HFF-Myc (cell line): ENCODE measurements at regions not wholly inside any gene's neighbourhood (a gene's known extent, or its start where the extent isn't known, plus 50 kb on each side); places are given as distances from the start of the nearest gene placed in this dataset.
"Not testable (repeated sequence)": the region's sequence is repeated elsewhere in the genome, so short reads cannot be mapped to it uniquely, and the experiment has no call there.

Experiments
- DNase-seq: peaks from one replicate; pipeline ENCODE4 v3.0.0-alpha.2; 2011; ENCODE audit warnings: low read depth; ENCODE audit errors: extremely low read depth
- H3K4me3 ChIP-seq: replicated peaks from 2 replicates; pipeline ENCODE4 v1.5.1; 2011; ENCODE audit warnings: low read depth, mild to moderate bottlenecking, control low read depth, low read length
- TF ChIP-seq, protein P1 (sequence below): IDR thresholded peaks from 2 replicates; pipeline ENCODE4 v1.5.1; 2012; ENCODE audit warnings: mild to moderate bottlenecking, low read depth, low read length, control low read depth; ENCODE audit errors: missing control alignments

DNA sequence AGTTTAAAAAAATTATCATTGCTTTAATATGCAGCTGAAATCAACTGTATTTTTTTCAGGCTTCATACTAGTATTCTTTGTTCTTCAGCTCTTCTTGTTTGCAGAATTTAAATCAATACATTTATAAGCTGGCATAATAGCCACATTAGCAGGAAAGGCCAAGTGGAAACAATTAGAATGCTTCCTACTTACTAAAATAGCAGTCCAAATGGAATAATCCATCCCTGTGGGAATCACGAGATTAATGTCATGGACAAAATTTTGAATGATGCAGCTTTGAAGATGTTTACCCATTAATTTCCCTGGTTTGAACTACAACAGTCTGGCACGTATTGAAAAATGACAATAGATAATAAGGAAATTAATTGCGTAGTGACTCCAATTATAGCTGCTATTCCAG, 2650.8 kb downstream of the PCDH9 start:
- TF ChIP-seq, protein P1, sequence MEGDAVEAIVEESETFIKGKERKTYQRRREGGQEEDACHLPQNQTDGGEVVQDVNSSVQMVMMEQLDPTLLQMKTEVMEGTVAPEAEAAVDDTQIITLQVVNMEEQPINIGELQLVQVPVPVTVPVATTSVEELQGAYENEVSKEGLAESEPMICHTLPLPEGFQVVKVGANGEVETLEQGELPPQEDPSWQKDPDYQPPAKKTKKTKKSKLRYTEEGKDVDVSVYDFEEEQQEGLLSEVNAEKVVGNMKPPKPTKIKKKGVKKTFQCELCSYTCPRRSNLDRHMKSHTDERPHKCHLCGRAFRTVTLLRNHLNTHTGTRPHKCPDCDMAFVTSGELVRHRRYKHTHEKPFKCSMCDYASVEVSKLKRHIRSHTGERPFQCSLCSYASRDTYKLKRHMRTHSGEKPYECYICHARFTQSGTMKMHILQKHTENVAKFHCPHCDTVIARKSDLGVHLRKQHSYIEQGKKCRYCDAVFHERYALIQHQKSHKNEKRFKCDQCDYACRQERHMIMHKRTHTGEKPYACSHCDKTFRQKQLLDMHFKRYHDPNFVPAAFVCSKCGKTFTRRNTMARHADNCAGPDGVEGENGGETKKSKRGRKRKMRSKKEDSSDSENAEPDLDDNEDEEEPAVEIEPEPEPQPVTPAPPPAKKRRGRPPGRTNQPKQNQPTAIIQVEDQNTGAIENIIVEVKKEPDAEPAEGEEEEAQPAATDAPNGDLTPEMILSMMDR = no peak
- no peak overlapping the region for H3K4me3 ChIP-seq
- no peak for DNase-seq

- DNase-seq = no peak
- TF ChIP-seq, protein P1 = no peak
- no peak overlapping the region for H3K4me3 ChIP-seq
Observed at GRCh38 chr13:64568748-64569147, 2661.4 kb downstream of the PCDH9 start.

- H3K4me3 ChIP-seq, DNase-seq: not testable (repeated sequence)
Observed at GRCh38 chr13:64558031-64558430, 2672.1 kb downstream of the PCDH9 start.

DNA sequence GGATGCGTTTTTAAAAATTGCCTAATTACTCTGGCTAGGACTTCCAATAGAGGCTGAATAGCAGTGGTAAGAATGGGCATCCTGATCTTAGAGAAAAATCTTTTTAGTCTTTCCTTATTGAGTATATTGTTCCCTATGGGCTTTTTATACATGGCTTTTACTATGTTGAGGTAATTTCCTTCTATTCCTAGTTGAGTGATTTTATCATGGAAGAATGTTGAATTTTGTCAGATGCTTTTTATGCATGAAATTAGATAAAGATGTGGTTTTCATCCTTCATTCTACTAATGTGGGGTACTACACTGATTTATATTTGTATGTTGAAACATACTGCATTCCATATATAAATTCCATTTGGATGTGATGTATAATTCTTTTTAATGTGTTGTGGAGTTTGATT, 2673.8 kb downstream of the PCDH9 start:
- no peak for DNase-seq
- no peak overlapping the region for H3K4me3 ChIP-seq
- TF ChIP-seq, protein P1 = no peak

DNA sequence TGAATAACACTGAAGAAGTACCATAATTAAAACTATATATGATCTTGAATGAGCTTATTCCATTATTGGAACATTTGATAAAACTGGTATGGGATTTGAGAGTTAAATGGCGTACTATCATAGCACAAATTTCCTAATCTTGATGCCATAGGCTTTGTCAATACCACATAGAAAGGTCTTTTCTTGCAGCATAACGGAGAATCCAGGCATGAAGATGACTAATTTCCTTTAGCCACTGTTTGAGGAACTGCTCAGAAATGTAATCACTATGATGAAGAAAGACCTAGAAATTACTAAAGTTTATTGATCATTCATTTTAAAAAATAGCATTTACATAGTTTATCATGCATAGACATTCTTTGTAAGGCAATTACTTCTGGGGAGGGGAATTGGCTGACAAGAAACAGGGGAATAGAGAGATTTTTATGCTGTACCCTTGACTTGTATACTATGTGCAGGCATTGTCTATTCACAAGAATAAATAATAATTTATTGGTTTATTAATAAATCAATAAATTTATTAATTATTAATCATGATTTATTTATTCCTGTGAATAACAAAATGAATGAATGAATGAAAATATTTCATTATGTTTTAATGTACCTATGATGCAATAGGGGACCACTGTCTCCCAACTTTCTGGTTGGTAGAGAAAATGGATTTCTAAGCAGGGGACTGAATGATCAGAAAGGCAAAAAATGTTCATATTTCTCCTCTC, 2676.6 kb downstream of the PCDH9 start:
- TF ChIP-seq, protein P1 = no peak
- DNase-seq = no peak
- no peak overlapping the region for H3K4me3 ChIP-seq

DNA sequence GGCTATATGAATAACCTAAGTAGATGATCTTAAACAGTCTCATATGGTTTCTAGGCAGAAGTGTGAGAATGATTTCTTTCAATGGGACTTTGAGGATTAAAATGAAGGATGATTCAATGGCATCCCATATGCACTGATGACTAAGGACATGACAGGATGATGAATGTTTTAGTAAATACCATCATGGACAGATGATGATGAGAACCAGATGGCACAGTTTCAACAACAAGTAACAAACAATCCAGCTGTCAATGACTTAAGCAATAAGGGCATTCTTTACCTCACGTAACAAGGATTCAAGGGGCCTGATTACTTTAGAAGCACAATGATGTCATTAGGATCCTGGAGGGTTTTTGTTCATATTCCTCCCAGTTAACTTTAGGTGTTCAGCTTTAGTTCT, 2678.4 kb downstream of the PCDH9 start:
- TF ChIP-seq, protein P1 = no peak
- peak; percentile 58 for DNase-seq
- H3K4me3 ChIP-seq = no peak overlapping the region

DNA sequence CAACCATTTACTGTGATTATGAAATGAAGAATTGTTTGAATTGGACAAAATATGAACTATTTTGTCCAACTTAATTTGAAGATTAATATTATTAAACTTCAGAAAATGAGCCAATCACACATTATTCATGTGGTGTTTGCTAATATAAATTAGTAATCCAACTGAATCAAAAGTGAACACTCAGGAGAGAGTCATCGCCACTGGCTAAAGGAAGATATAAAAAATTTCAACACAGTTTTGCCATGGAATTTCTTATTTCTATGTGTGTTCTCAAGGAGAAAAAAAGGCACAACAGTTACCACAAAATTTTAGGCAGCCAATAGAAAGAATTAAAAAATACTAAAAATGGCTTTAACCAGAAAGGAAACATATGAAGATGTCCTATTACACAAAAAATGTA, 2683.8 kb downstream of the PCDH9 start:
- DNase-seq = no peak
- TF ChIP-seq, protein P1 = no peak
- no peak overlapping the region for H3K4me3 ChIP-seq
